Mucosa of stomach (tissue), 1 donor: ENCODE measurements at regions not wholly inside any gene's neighbourhood (a gene's known extent, or its start where the extent isn't known, plus 50 kb on each side); places are given as distances from the start of the nearest gene placed in this dataset.

ENCODE experiments used
- H3K27me3 ChIP-seq: one replicate; pipeline ENCODE4 v1.7.0; 2013; ENCODE audit warnings: mild to moderate bottlenecking, low read length; ENCODE audit not compliant: control insufficient read depth, insufficient read depth
- H3K36me3 ChIP-seq: one replicate; pipeline ENCODE4 v1.7.0; 2013; ENCODE audit warnings: low read length; ENCODE audit not compliant: control insufficient read depth, insufficient read depth
- H3K4me1 ChIP-seq: one replicate; pipeline ENCODE4 v1.7.0; 2013; ENCODE audit warnings: mild to moderate bottlenecking, low read length; ENCODE audit not compliant: control insufficient read depth, insufficient read depth
- H3K4me3 ChIP-seq: one replicate; pipeline ENCODE4 v1.7.0; 2013; ENCODE audit warnings: low read length
- H3K9ac ChIP-seq: one replicate; pipeline ENCODE4 v1.7.0; 2013; ENCODE audit warnings: mild to moderate bottlenecking, low read length, moderate library complexity
- H3K9me3 ChIP-seq: one replicate; pipeline ENCODE4 v1.7.0; 2013; ENCODE audit warnings: mild to moderate bottlenecking, low read length, moderate library complexity; ENCODE audit not compliant: control insufficient read depth
- donor health status: Pancreatic carcinoma.

GRCh38 chr22:48785792-48786678 lies 1041.6 kb downstream of the BRD1 start:
- no peaks in the 10 kb centered on the region for H3K36me3 ChIP-seq
- no peaks in the 10 kb centered on the region for H3K9me3 ChIP-seq
- no peak overlapping the region for H3K9ac ChIP-seq
- no peak overlapping the region for H3K4me3 ChIP-seq
- no peaks in the 10 kb centered on the region for H3K4me1 ChIP-seq
- no peaks in the 10 kb centered on the region for H3K27me3 ChIP-seq

GRCh38 chr22:48784701-48785503 lies 1042.8 kb downstream of the BRD1 start:
- Histone ChIP-seq H3K4me3 (no peak overlapping the region), H3K9ac (no peak overlapping the region), H3K27me3 (no peaks in the 10 kb centered on the region), H3K4me1 (no peaks in the 10 kb centered on the region), H3K9me3 (no peaks in the 10 kb centered on the region), H3K36me3 (no peaks in the 10 kb centered on the region)

GRCh38 chr22:48783821-48784266 lies 1043.8 kb downstream of the BRD1 start:
- Histone ChIP-seq H3K36me3 (no peaks in the 10 kb centered on the region), H3K9ac (no peak overlapping the region), H3K4me3 (no peak overlapping the region), H3K9me3 (no peaks in the 10 kb centered on the region), H3K4me1 (no peaks in the 10 kb centered on the region), H3K27me3 (no peaks in the 10 kb centered on the region)

GRCh38 chr22:48782811-48783511 lies 1044.7 kb downstream of the BRD1 start:
- no peak overlapping the region for H3K9ac ChIP-seq
- H3K36me3 ChIP-seq = no peaks in the 10 kb centered on the region
- no peaks in the 10 kb centered on the region for H3K4me1 ChIP-seq
- no peak overlapping the region for H3K4me3 ChIP-seq
- no peaks in the 10 kb centered on the region for H3K27me3 ChIP-seq
- H3K9me3 ChIP-seq = no peaks in the 10 kb centered on the region

- H3K9ac ChIP-seq = no peak overlapping the region
- no peak overlapping the region for H3K4me3 ChIP-seq
- no peaks in the 10 kb centered on the region for H3K27me3 ChIP-seq
- no peaks in the 10 kb centered on the region for H3K36me3 ChIP-seq
- H3K9me3 ChIP-seq = no peaks in the 10 kb centered on the region
- H3K4me1 ChIP-seq = no peaks in the 10 kb centered on the region
Measured at GRCh38 chr22:48782326-48782725, 1045.3 kb downstream of the BRD1 start.

GRCh38 chr22:48781868-48782267 lies 1045.8 kb downstream of the BRD1 start:
- H3K27me3 ChIP-seq = no peaks in the 10 kb centered on the region
- H3K4me3 ChIP-seq = no peak overlapping the region
- no peaks in the 10 kb centered on the region for H3K36me3 ChIP-seq
- H3K4me1 ChIP-seq = no peaks in the 10 kb centered on the region
- no peak overlapping the region for H3K9ac ChIP-seq
- no peaks in the 10 kb centered on the region for H3K9me3 ChIP-seq

- Histone ChIP-seq H3K36me3 (no peaks in the 10 kb centered on the region), H3K9me3 (no peaks in the 10 kb centered on the region), H3K4me3 (no peak overlapping the region), H3K9ac (no peak overlapping the region), H3K4me1 (no peaks in the 10 kb centered on the region), H3K27me3 (no peaks in the 10 kb centered on the region)
Measured at GRCh38 chr22:48781391-48781790, 1046.3 kb downstream of the BRD1 start.

GRCh38 chr22:48780597-48781277 lies 1046.9 kb downstream of the BRD1 start:
- no peaks in the 10 kb centered on the region for H3K27me3 ChIP-seq
- no peak overlapping the region for H3K4me3 ChIP-seq
- no peak overlapping the region for H3K9ac ChIP-seq
- no peaks in the 10 kb centered on the region for H3K4me1 ChIP-seq
- no peaks in the 10 kb centered on the region for H3K36me3 ChIP-seq
- H3K9me3 ChIP-seq = no peaks in the 10 kb centered on the region

GRCh38 chr22:48779661-48780596 lies 1047.7 kb downstream of the BRD1 start:
- Histone ChIP-seq H3K27me3 (no peaks in the 10 kb centered on the region), H3K9ac (no peak overlapping the region), H3K4me3 (no peak overlapping the region), H3K36me3 (no peaks in the 10 kb centered on the region), H3K9me3 (no peaks in the 10 kb centered on the region), H3K4me1 (no peaks in the 10 kb centered on the region)

GRCh38 chr22:48779211-48779643 lies 1048.4 kb downstream of the BRD1 start:
- Histone ChIP-seq H3K9me3 (no peaks in the 10 kb centered on the region), H3K9ac (no peak overlapping the region), H3K4me1 (no peaks in the 10 kb centered on the region), H3K27me3 (no peaks in the 10 kb centered on the region), H3K36me3 (no peaks in the 10 kb centered on the region), H3K4me3 (no peak overlapping the region)
